NCI-H146 treated with DMSO at 0.1 percent for 48 hours (cell line): ENCODE measurements at regions not wholly inside any gene's neighbourhood (a gene's known extent, or its start where the extent isn't known, plus 50 kb on each side); places are given as distances from the start of the nearest gene placed in this dataset.
A peak's percentile ranks its signal among the peaks of the same experiment; 100 is the strongest.
"Not testable (repeated sequence)": the region's sequence is repeated elsewhere in the genome, so short reads cannot be mapped to it uniquely, and the experiment has no call there.

Experiments
- DNase-seq: peaks from one replicate; lab custom pipeline; 2025; ENCODE audit not compliant: unreplicated experiment; lab: John Stamatoyannopoulos, UW

DNA sequence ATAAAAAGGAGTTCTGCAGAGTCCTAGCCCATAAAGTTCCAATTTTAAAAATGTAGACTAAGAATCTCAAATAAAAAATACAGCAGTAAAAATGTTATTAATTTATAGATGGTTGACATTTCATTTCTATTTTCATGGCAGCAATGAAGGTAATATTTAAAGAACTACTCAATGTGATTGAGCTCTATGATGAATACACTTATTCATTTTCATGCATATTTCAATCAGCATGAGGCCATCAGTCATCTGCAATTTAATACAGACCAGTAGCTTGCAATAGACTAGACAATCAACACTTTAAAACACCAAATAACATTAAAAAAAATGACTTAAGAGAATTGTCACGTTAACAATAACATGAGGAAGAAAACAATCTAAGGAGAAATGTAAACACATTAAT lies 1295.8 kb upstream of the ALCAM start:
- DNase-seq, result no peak

DNA sequence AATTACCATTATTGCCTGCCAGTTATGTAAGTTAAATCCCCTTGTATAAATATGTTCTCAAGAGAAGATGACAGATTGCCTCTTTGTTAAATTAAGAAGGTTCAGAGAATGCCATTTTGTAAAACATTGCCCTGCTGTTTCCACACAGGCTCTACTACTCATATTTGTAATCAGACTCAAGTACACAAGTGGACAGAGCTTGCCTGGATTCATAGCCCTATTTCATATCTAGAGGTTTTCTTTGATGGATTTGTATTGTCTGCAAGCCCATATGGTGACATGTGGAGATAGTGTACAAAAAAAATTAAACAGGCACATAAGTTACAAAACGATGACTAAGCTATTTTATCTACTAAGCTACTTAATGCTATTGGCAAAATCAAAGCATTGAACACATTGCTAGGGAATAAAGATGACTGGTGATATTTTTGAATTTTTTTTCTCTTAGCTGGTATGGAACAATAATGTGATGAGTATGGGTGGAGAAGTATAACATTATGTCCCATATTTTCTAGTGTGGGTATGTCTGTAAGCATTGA lies 1286.6 kb upstream of the ALCAM start:
- DNase-seq, result no peak

DNA sequence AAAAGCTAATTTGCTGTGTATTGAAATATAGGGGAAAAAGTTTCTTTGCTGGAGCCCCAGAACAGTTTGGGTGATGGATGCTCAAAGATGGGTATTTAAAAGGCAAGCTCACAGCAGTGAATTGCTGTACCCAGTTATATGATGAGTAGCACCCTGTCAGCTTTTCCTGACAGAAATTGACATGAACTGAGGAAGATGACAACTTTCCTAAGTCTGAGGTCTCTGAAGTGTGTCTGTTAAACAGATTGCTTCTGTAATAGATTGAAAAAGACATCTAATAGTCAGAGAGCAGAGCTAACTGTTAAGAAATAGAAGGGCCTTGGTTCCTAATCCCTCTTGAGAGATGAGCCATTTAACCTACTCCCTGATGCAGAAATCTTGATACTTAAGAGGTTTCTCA lies 1278.0 kb upstream of the ALCAM start:
- DNase-seq, result no peak

DNA sequence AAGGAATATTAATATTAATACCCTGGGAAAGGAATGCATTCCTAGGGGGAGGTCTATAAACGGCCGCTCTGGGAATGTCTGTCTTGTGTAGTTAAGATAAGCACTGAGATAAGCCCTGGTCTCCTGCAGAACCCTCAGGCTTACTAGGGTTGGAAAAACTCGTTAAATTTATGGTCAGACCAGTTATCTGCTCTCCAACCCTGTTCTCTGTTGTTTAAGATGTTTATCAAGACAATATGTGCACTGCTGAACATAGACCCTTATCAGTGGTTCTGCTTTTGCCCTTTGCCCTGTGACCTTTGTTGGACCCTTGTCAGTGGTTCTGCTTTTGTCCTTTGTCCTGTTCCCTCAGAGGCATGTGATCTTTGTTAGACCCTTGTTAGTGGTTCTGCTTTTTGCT lies 1276.7 kb upstream of the ALCAM start:
- DNase-seq, result not testable (repeated sequence)

- DNase-seq, result no peak
Observed at GRCh38 chr3:104101736-104102135, 1265.0 kb upstream of the ALCAM start.

DNA sequence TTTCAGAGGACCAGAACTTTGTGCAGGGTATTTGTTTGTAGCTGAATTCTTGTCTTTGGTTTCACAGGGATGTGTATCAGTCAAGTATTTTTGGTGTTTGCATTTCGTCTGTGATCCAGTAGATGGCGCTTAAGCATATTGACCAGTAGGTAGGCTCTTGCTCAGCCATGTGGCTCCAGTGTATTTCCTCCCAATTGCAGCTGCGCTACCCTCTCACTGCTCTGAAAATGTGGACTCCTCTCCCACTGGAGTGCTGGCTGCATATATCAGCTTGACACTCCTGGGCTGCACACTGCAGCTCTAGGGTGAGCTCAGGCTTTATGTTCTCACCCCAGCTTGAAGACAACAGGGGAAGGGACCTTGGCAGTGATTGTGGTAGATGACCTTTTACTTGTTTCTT lies 1264.3 kb upstream of the ALCAM start:
- DNase-seq, result peak; percentile 21

- DNase-seq, result peak; percentile 46
Observed at GRCh38 chr3:104106276-104106675, 1260.4 kb upstream of the ALCAM start.

- no peak for DNase-seq
Observed at GRCh38 chr3:104108522-104108921, 1258.2 kb upstream of the ALCAM start.

GRCh38 chr3:104126463-104126862 lies 1240.2 kb upstream of the ALCAM start:
- no peak for DNase-seq

DNA sequence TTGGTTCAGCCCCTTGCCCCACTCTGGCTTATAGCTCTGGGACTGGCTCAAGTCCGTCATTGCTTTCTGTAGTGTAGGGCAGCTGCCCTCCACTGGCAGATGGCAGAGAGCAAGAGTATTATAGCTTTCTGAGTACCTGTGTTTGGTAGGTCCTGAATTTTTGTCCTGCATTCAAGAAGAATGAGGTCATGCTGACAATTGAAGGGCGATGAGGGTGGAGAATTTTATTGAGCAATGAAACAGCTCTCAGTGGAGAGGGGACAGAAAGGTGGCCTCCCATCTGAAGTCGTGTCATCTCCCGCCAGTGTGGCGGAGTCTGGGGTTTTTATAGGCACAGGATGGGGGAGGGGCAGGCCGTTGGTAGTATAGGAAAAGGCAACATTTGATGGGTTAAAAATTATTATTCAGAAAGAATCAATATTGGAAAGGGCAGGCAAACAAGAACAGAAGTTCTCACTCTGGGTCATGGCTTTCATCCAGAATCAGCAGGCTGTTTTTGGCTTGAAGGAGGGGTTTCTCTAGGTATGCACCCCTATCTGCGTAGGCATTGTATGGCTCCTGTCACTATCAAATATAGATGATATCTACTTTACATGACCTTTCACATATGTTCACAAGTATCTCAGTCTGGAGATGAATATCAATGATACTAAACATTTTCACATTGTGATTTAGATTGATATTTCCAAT lies 1239.7 kb upstream of the ALCAM start:
- no peak for DNase-seq

DNA sequence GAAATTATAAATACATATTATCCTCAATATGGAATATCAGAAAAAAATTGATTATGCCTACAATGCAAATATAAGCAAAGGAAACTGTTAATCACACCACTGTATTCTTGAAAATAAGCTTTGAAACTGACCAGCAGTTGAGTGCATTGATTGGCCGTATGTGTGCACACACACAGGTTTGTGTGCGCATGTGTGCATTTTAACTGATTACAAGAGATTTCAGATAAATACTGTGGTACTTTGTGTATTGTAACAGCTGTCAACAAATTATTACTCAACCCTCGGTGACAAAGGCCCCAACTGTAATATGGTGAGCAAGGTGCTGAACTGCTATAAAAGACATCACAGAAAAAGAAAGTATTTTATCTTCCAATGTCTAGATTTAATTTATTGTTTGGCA lies 1238.9 kb upstream of the ALCAM start:
- no peak for DNase-seq

- DNase-seq, result no peak
Observed at GRCh38 chr3:104132566-104133403, 1233.9 kb upstream of the ALCAM start.

DNA sequence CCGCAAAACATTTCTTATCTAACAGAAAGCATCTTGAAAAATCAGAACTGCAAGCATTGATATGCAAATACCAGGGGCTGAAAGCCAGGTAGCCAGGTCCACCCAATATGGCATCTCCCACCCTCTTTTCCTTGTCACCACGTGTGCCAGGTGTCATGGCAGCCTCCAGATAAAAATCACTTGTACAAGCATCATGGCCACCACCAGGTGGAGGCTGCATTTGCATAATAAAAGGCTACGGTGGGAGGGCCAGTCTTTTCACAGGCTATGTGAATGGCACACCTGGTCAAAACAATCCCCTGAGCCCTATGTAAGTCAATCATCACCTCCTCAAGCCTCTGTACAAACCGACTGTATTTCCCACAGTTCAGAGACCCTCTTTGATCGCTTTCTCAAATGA lies 1233.1 kb upstream of the ALCAM start:
- no peak for DNase-seq

- no peak for DNase-seq
Observed at GRCh38 chr3:104137116-104137515, 1229.6 kb upstream of the ALCAM start.

GRCh38 chr3:104145164-104145563 lies 1221.5 kb upstream of the ALCAM start:
- DNase-seq, result no peak

GRCh38 chr3:104149154-104149553 lies 1217.6 kb upstream of the ALCAM start:
- DNase-seq, result no peak

DNA sequence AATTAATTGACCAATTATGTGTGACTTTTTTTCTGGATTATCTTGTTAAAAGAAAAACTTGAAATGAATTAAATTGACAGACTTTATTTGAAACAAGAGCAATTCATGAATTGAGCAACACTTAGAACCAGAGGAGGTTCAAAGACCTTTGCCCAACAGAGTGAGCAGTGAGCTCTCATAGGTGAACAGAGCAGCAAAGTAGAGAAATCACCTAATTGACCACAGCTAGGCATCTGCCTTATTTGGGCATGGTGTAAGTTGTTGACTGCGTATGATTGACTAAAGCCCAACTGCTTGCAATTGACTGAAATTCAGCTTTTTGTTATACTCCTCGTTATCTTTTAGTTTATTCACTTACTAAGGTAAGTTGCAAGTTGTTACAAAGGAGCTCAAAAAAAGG lies 1216.0 kb upstream of the ALCAM start:
- no peak for DNase-seq

DNA sequence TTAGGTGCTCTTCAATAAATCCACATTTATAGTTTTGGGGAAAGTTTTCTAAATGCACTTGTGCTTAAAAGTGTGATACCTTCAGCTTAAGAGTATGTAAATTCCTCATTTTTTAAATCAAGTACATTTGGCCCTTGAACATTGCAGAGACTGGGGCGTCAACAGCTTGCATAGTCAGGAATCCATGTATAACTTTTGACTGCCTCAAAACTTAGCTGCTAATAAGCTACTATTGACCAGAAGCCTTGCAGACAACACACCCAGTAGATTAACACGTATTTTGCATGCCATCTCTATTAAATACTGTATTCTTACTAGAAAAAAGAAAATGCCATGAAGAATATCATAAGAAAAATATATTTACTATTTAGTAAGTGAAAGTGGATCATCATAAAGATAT lies 1211.8 kb upstream of the ALCAM start:
- DNase-seq, result no peak

DNA sequence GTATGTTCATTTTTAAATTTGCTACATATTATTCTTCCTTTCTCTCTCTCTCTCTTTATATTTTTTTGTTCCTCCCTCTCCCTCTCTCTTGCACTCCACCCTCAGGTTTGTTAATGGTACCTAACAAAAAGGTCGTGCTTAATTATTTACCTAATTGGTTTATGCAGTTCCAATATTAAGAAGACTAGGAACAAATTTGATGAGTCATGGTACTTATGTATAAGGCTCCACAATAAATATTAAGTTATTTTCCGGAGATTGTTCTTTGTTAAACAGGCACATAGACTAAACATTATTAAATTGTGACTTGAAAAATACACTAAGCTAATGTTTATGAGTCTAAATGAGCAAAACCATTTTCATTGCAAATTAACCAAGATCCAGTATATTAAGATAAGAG lies 1200.8 kb upstream of the ALCAM start:
- no peak for DNase-seq

- DNase-seq, result no peak
Observed at GRCh38 chr3:104168386-104168785, 1198.3 kb upstream of the ALCAM start.

GRCh38 chr3:104175696-104176095 lies 1191.0 kb upstream of the ALCAM start:
- no peak for DNase-seq

DNA sequence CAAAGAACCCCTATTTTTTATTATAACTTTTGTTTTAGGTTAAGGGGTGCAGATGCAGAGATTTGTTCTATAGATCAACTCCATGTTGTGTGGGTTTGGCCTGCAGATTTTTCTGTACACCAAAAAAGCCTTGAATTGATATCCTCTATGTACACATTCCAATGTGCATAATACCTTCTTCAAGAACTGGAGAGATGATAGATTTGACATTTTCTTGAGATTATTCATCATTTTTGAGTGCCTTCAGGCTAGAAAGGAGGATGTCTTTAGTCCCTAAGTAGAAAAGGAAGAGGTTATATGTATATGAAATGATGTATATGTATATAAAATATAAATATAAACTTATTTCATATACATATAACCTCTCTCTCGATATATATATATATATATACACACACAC lies 1190.0 kb upstream of the ALCAM start:
- DNase-seq, result no peak
